ENCODE measurements at regions not wholly inside any gene's neighbourhood (a gene's known extent, or its start where the extent isn't known, plus 50 kb on each side); places are given as distances from the start of the nearest gene placed in this dataset.

GRCh38 chr18:60732143-60732542 is 359.6 kb upstream of the MC4R start:
- H3K36me3 ChIP-seq (ENCODE audit: insufficient read depth, low read depth, low read length) = no peaks in the 10 kb centered on the region
- H3K27me3 ChIP-seq (ENCODE audit: insufficient read depth, low read length) = no peaks in the 10 kb centered on the region
- no peak overlapping the region for H3K4me3 ChIP-seq (ENCODE audit: low read length)
- H3K4me1 ChIP-seq (ENCODE audit: insufficient read depth, low read length) = no peaks in the 10 kb centered on the region
- no peak overlapping the region for H3K9ac ChIP-seq (ENCODE audit: low read depth, low read length)
- no peak overlapping the region for H3K27ac ChIP-seq (ENCODE audit: low read length)
- H3K9me3 ChIP-seq (ENCODE audit: insufficient read depth, low read depth, low read length) = no peaks in the 10 kb centered on the region

- no peaks in the 10 kb centered on the region for H3K9me3 ChIP-seq (ENCODE audit: insufficient read depth, low read depth, low read length)
- H3K27ac ChIP-seq (ENCODE audit: low read length) = no peak overlapping the region
- no peaks in the 10 kb centered on the region for H3K4me1 ChIP-seq (ENCODE audit: insufficient read depth, low read length)
These were observed 366.6 kb upstream of the MC4R start for GRCh38 chr18:60739212-60739611.

GRCh38 chr18:60740313-60740712 is 367.7 kb upstream of the MC4R start:
- no peaks in the 10 kb centered on the region for H3K9me3 ChIP-seq (ENCODE audit: insufficient read depth, low read depth, low read length)
- H3K4me1 ChIP-seq (ENCODE audit: insufficient read depth, low read length) = no peaks in the 10 kb centered on the region
- no peak overlapping the region for H3K27ac ChIP-seq (ENCODE audit: low read length)
- no peaks in the 10 kb centered on the region for H3K27me3 ChIP-seq (ENCODE audit: insufficient read depth, low read length)
- H3K36me3 ChIP-seq (ENCODE audit: insufficient read depth, low read depth, low read length) = no peaks in the 10 kb centered on the region
- H3K9ac ChIP-seq (ENCODE audit: low read depth, low read length) = no peak overlapping the region
- no peak overlapping the region for H3K4me3 ChIP-seq (ENCODE audit: low read length)

More at GRCh38 chr18:60739212-60739611, 366.6 kb upstream of the MC4R start:
- Histone ChIP-seq H3K4me3 (ENCODE audit: low read length) (no peak overlapping the region), H3K27me3 (ENCODE audit: insufficient read depth, low read length) (no peaks in the 10 kb centered on the region), H3K9ac (ENCODE audit: low read depth, low read length) (no peak overlapping the region), H3K36me3 (ENCODE audit: insufficient read depth, low read depth, low read length) (no peaks in the 10 kb centered on the region)

- H3K4me1 ChIP-seq (ENCODE audit: insufficient read depth, low read length) = no peaks in the 10 kb centered on the region
- H3K9ac ChIP-seq (ENCODE audit: low read depth, low read length) = no peak overlapping the region
- H3K9me3 ChIP-seq (ENCODE audit: insufficient read depth, low read depth, low read length) = no peaks in the 10 kb centered on the region
- H3K27me3 ChIP-seq (ENCODE audit: insufficient read depth, low read length) = no peaks in the 10 kb centered on the region
- H3K4me3 ChIP-seq (ENCODE audit: low read length) = no peak overlapping the region
- no peak overlapping the region for H3K27ac ChIP-seq (ENCODE audit: low read length)
- H3K36me3 ChIP-seq (ENCODE audit: insufficient read depth, low read depth, low read length) = no peaks in the 10 kb centered on the region
These were observed 373.9 kb upstream of the MC4R start for GRCh38 chr18:60746491-60746890.

GRCh38 chr18:60746919-60747318 is 374.3 kb upstream of the MC4R start:
- no peaks in the 10 kb centered on the region for H3K36me3 ChIP-seq (ENCODE audit: insufficient read depth, low read depth, low read length)
- H3K27ac ChIP-seq (ENCODE audit: low read length) = no peak overlapping the region
- H3K27me3 ChIP-seq (ENCODE audit: insufficient read depth, low read length) = no peaks in the 10 kb centered on the region
- no peaks in the 10 kb centered on the region for H3K9me3 ChIP-seq (ENCODE audit: insufficient read depth, low read depth, low read length)
- no peaks in the 10 kb centered on the region for H3K4me1 ChIP-seq (ENCODE audit: insufficient read depth, low read length)
- H3K4me3 ChIP-seq (ENCODE audit: low read length) = no peak overlapping the region
- H3K9ac ChIP-seq (ENCODE audit: low read depth, low read length) = no peak overlapping the region

GRCh38 chr18:60753753-60754152 is 381.2 kb upstream of the MC4R start:
- H3K4me1 ChIP-seq (ENCODE audit: insufficient read depth, low read length) = no peaks in the 10 kb centered on the region
- H3K27ac ChIP-seq (ENCODE audit: low read length) = no peak overlapping the region
- no peaks in the 10 kb centered on the region for H3K27me3 ChIP-seq (ENCODE audit: insufficient read depth, low read length)
- H3K36me3 ChIP-seq (ENCODE audit: insufficient read depth, low read depth, low read length) = no peaks in the 10 kb centered on the region
- H3K4me3 ChIP-seq (ENCODE audit: low read length) = no peak overlapping the region
- no peaks in the 10 kb centered on the region for H3K9me3 ChIP-seq (ENCODE audit: insufficient read depth, low read depth, low read length)
- H3K9ac ChIP-seq (ENCODE audit: low read depth, low read length) = no peak overlapping the region

- H3K4me3 ChIP-seq (ENCODE audit: low read length) = no peak overlapping the region
- no peaks in the 10 kb centered on the region for H3K36me3 ChIP-seq (ENCODE audit: insufficient read depth, low read depth, low read length)
- no peaks in the 10 kb centered on the region for H3K9me3 ChIP-seq (ENCODE audit: insufficient read depth, low read depth, low read length)
- no peak overlapping the region for H3K27ac ChIP-seq (ENCODE audit: low read length)
- H3K4me1 ChIP-seq (ENCODE audit: insufficient read depth, low read length) = no peaks in the 10 kb centered on the region
- H3K27me3 ChIP-seq (ENCODE audit: insufficient read depth, low read length) = no peaks in the 10 kb centered on the region
- H3K9ac ChIP-seq (ENCODE audit: low read depth, low read length) = no peak overlapping the region
These were observed 381.9 kb upstream of the MC4R start for GRCh38 chr18:60754413-60755009.

GRCh38 chr18:60755134-60755533 is 382.6 kb upstream of the MC4R start:
- Histone ChIP-seq H3K27me3 (ENCODE audit: insufficient read depth, low read length) (no peaks in the 10 kb centered on the region), H3K9ac (ENCODE audit: low read depth, low read length) (no peak overlapping the region), H3K4me1 (ENCODE audit: insufficient read depth, low read length) (no peaks in the 10 kb centered on the region), H3K36me3 (ENCODE audit: insufficient read depth, low read depth, low read length) (no peaks in the 10 kb centered on the region), H3K4me3 (ENCODE audit: low read length) (no peak overlapping the region), H3K27ac (ENCODE audit: low read length) (no peak overlapping the region), H3K9me3 (ENCODE audit: insufficient read depth, low read depth, low read length) (no peaks in the 10 kb centered on the region)

- peaks cover 8% of the 10 kb centered on the region; the same call in 1 of the 2 replicates for H3K9me3 ChIP-seq (ENCODE audit: insufficient read depth, low read depth, low read length)
- no peak overlapping the region for H3K4me3 ChIP-seq (ENCODE audit: low read length)
- no peak overlapping the region for H3K27ac ChIP-seq (ENCODE audit: low read length)
- no peak overlapping the region for H3K9ac ChIP-seq (ENCODE audit: low read depth, low read length)
- H3K36me3 ChIP-seq (ENCODE audit: insufficient read depth, low read depth, low read length) = no peaks in the 10 kb centered on the region
- H3K4me1 ChIP-seq (ENCODE audit: insufficient read depth, low read length) = no peaks in the 10 kb centered on the region
- no peaks in the 10 kb centered on the region for H3K27me3 ChIP-seq (ENCODE audit: insufficient read depth, low read length)
These were observed 403.4 kb upstream of the MC4R start for GRCh38 chr18:60775978-60776377.

- H3K9ac ChIP-seq (ENCODE audit: low read depth, low read length) = no peak overlapping the region
These were observed 411.6 kb upstream of the MC4R start for GRCh38 chr18:60784161-60784560.

GRCh38 chr18:60794802-60795201 is 422.2 kb upstream of the MC4R start:
- H3K36me3 ChIP-seq (ENCODE audit: insufficient read depth, low read depth, low read length) = no peaks in the 10 kb centered on the region
- H3K9me3 ChIP-seq (ENCODE audit: insufficient read depth, low read depth, low read length) = no peaks in the 10 kb centered on the region
- no peak overlapping the region for H3K27ac ChIP-seq (ENCODE audit: low read length)
- no peak overlapping the region for H3K4me3 ChIP-seq (ENCODE audit: low read length)
- no peak overlapping the region for H3K9ac ChIP-seq (ENCODE audit: low read depth, low read length)
- no peaks in the 10 kb centered on the region for H3K27me3 ChIP-seq (ENCODE audit: insufficient read depth, low read length)
- no peaks in the 10 kb centered on the region for H3K4me1 ChIP-seq (ENCODE audit: insufficient read depth, low read length)

More at GRCh38 chr18:60784161-60784560, 411.6 kb upstream of the MC4R start:
- H3K27me3 ChIP-seq (ENCODE audit: insufficient read depth, low read length) = no peaks in the 10 kb centered on the region
- no peak overlapping the region for H3K4me3 ChIP-seq (ENCODE audit: low read length)
- H3K4me1 ChIP-seq (ENCODE audit: insufficient read depth, low read length) = no peaks in the 10 kb centered on the region
- no peak overlapping the region for H3K27ac ChIP-seq (ENCODE audit: low read length)
- H3K9me3 ChIP-seq (ENCODE audit: insufficient read depth, low read depth, low read length) = peaks cover 4% of the 10 kb centered on the region; the same call in 1 of the 2 replicates
- H3K36me3 ChIP-seq (ENCODE audit: insufficient read depth, low read depth, low read length) = no peaks in the 10 kb centered on the region

GRCh38 chr18:60804415-60804814 is 431.8 kb upstream of the MC4R start:
- no peaks in the 10 kb centered on the region for H3K9me3 ChIP-seq (ENCODE audit: insufficient read depth, low read depth, low read length)
- peaks cover 13% of the 10 kb centered on the region for H3K4me1 ChIP-seq (ENCODE audit: insufficient read depth, low read length)
- peak overlapping the region; percentile 47; the same call in 1 of the 2 replicates for H3K4me3 ChIP-seq (ENCODE audit: low read length)
- H3K27ac ChIP-seq (ENCODE audit: low read length) = no peak overlapping the region
- H3K36me3 ChIP-seq (ENCODE audit: insufficient read depth, low read depth, low read length) = no peaks in the 10 kb centered on the region
- no peak overlapping the region for H3K9ac ChIP-seq (ENCODE audit: low read depth, low read length)
- peaks cover 51% of the 10 kb centered on the region for H3K27me3 ChIP-seq (ENCODE audit: insufficient read depth, low read length)
